ENCODE measurements at regions not wholly inside any gene's neighbourhood (a gene's known extent, or its start where the extent isn't known, plus 50 kb on each side); places are given as distances from the start of the nearest gene placed in this dataset.
A peak's percentile ranks its signal among the peaks of the same experiment; 100 is the strongest.

- no peaks in the 10 kb centered on the region for H3K27me3 ChIP-seq
- TF ChIP-seq Cebpa-rat (IDR thresholded peaks at IDR 0.05) = no peak
- H3K4me1 ChIP-seq = peaks cover 9% of the 10 kb centered on the region; the same call in 1 of the 2 replicates
Observed at GRCh38 chr11:70547386-70547785, 149.1 kb downstream of the CTTN start.

GRCh38 chr11:70547821-70548670 is 149.7 kb downstream of the CTTN start:
- H3K9ac ChIP-seq = no peak overlapping the region

More at GRCh38 chr11:70547386-70547785, 149.1 kb downstream of the CTTN start:
- Histone ChIP-seq H3K4me2 (peak overlapping the region; percentile 9), H3K9me3 (no peaks in the 10 kb centered on the region), H4K20me1 (no peaks in the 10 kb centered on the region), H3K9ac (no peak overlapping the region), H3K27ac (no peak overlapping the region), H3K4me3 (no peak overlapping the region), H3K36me3 (no peaks in the 10 kb centered on the region)

GRCh38 chr11:70548976-70549375 is 150.6 kb downstream of the CTTN start:
- no peak overlapping the region for H3K9ac ChIP-seq
- no peaks in the 10 kb centered on the region for H3K27me3 ChIP-seq
- no peak overlapping the region for H3K4me3 ChIP-seq
- no peaks in the 10 kb centered on the region for H3K36me3 ChIP-seq
- no peak overlapping the region for H3K27ac ChIP-seq
- no peaks in the 10 kb centered on the region for H3K9me3 ChIP-seq
- H4K20me1 ChIP-seq = no peaks in the 10 kb centered on the region
- H3K4me2 ChIP-seq = no peak overlapping the region
- H3K4me1 ChIP-seq = peaks cover 9% of the 10 kb centered on the region; the same call in 1 of the 2 replicates
- TF ChIP-seq Cebpa-rat (IDR thresholded peaks at IDR 0.05) = no peak

More at GRCh38 chr11:70547821-70548670, 149.7 kb downstream of the CTTN start:
- Histone ChIP-seq H3K9me3 (no peaks in the 10 kb centered on the region), H3K27ac (no peak overlapping the region), H3K36me3 (no peaks in the 10 kb centered on the region), H3K4me3 (no peak overlapping the region), H3K4me1 (peaks cover 9% of the 10 kb centered on the region; the same call in 1 of the 2 replicates), H3K4me2 (peak overlapping the region; percentile 9), H3K27me3 (no peaks in the 10 kb centered on the region), H4K20me1 (no peaks in the 10 kb centered on the region)
- TF ChIP-seq Cebpa-rat (IDR thresholded peaks at IDR 0.05) = no peak

GRCh38 chr11:70549386-70549785 is 151.1 kb downstream of the CTTN start:
- H3K9me3 ChIP-seq = no peaks in the 10 kb centered on the region
- H3K4me3 ChIP-seq = no peak overlapping the region
- H3K36me3 ChIP-seq = no peaks in the 10 kb centered on the region
- TF ChIP-seq Cebpa-rat (IDR thresholded peaks at IDR 0.05) = no peak
- H4K20me1 ChIP-seq = no peaks in the 10 kb centered on the region
- H3K4me2 ChIP-seq = no peak overlapping the region
- no peaks in the 10 kb centered on the region for H3K27me3 ChIP-seq
- no peak overlapping the region for H3K27ac ChIP-seq
- H3K9ac ChIP-seq = no peak overlapping the region
- peaks cover 9% of the 10 kb centered on the region; the same call in 1 of the 2 replicates for H3K4me1 ChIP-seq

- no peak overlapping the region for H3K4me3 ChIP-seq
- no peaks in the 10 kb centered on the region for H3K27me3 ChIP-seq
- no peaks in the 10 kb centered on the region for H4K20me1 ChIP-seq
- H3K4me1 ChIP-seq = peaks cover 9% of the 10 kb centered on the region; the same call in 1 of the 2 replicates
- H3K9ac ChIP-seq = no peak overlapping the region
- no peak overlapping the region for H3K4me2 ChIP-seq
- no peak overlapping the region for H3K27ac ChIP-seq
- no peak for TF ChIP-seq Cebpa-rat (IDR thresholded peaks at IDR 0.05)
- H3K36me3 ChIP-seq = no peaks in the 10 kb centered on the region
- no peaks in the 10 kb centered on the region for H3K9me3 ChIP-seq
Observed at GRCh38 chr11:70549796-70550195, 151.5 kb downstream of the CTTN start.

GRCh38 chr11:70550456-70551195 is 152.3 kb downstream of the CTTN start:
- Histone ChIP-seq H3K4me2 (no peak overlapping the region), H3K27me3 (no peaks in the 10 kb centered on the region), H3K9ac (no peak overlapping the region), H3K4me1 (peaks cover 9% of the 10 kb centered on the region; the same call in 1 of the 2 replicates), H3K4me3 (no peak overlapping the region), H3K36me3 (no peaks in the 10 kb centered on the region), H4K20me1 (no peaks in the 10 kb centered on the region), H3K27ac (no peak overlapping the region), H3K9me3 (no peaks in the 10 kb centered on the region)
- TF ChIP-seq Cebpa-rat (IDR thresholded peaks at IDR 0.05) = no peak

GRCh38 chr11:70551351-70552166 is 153.2 kb downstream of the CTTN start:
- Histone ChIP-seq H3K4me2 (no peak overlapping the region), H3K4me3 (no peak overlapping the region), H3K4me1 (peaks cover 9% of the 10 kb centered on the region; the same call in 1 of the 2 replicates), H3K9ac (no peak overlapping the region), H4K20me1 (no peaks in the 10 kb centered on the region), H3K27ac (no peak overlapping the region), H3K27me3 (no peaks in the 10 kb centered on the region), H3K9me3 (no peaks in the 10 kb centered on the region), H3K36me3 (no peaks in the 10 kb centered on the region)
- no peak for TF ChIP-seq Cebpa-rat (IDR thresholded peaks at IDR 0.05)

GRCh38 chr11:70552167-70553150 is 154.1 kb downstream of the CTTN start:
- Histone ChIP-seq H4K20me1 (no peaks in the 10 kb centered on the region), H3K4me2 (no peak overlapping the region), H3K9me3 (no peaks in the 10 kb centered on the region), H3K36me3 (no peaks in the 10 kb centered on the region), H3K27me3 (no peaks in the 10 kb centered on the region), H3K4me1 (peaks cover 8% of the 10 kb centered on the region; the same call in 1 of the 2 replicates), H3K27ac (no peak overlapping the region), H3K4me3 (no peak overlapping the region), H3K9ac (no peak overlapping the region)
- no peak for TF ChIP-seq Cebpa-rat (IDR thresholded peaks at IDR 0.05)

Measured in BLaER1 (cell line).